ENCODE measurements at regions not wholly inside any gene's neighbourhood (a gene's known extent, or its start where the extent isn't known, plus 50 kb on each side); places are given as distances from the start of the nearest gene placed in this dataset.

DNA sequence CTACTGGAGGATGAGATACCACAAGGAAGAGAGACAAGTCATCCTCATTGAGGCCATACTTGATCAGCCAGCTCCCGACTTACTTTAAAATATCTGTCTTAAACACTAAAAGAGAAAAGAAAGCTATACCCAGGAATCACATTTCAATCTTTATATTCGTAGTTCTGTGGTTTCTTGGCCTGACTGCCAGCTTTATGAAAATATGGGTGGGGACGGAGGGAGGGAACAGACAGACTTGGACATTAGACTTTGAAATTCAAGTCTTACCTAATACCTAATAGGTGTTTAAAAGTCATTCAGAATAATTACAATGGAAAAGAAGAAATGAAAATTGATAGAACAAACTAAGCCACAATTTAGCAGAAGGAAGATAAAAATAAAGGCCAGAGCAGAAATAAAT, 604.8 kb upstream of the RORB start:
- Histone ChIP-seq H3K27me3 (no peaks in the 10 kb centered on the region), H3K9me3 (peaks cover 0 to 5% (median 0%) of the 10 kb centered on the region in 12 donors), H3K27ac (no peak overlapping the region), H3K4me3 (no peak overlapping the region), H3K4me1 (no peaks in the 10 kb centered on the region), H3K36me3 (no peaks in the 10 kb centered on the region)
- WGBS, 4 donors: 71 to 78% (median 76%) methylated on average over 3 of the region's 3 CpGs
- intact Hi-C loops (cut with DNase I): no loop called here
- no peak for ATAC-seq
- DNase-seq: no peak
- TF ChIP-seq POLR2A (IDR thresholded peaks at IDR 0.05): no peak
- TF ChIP-seq, protein P1, sequence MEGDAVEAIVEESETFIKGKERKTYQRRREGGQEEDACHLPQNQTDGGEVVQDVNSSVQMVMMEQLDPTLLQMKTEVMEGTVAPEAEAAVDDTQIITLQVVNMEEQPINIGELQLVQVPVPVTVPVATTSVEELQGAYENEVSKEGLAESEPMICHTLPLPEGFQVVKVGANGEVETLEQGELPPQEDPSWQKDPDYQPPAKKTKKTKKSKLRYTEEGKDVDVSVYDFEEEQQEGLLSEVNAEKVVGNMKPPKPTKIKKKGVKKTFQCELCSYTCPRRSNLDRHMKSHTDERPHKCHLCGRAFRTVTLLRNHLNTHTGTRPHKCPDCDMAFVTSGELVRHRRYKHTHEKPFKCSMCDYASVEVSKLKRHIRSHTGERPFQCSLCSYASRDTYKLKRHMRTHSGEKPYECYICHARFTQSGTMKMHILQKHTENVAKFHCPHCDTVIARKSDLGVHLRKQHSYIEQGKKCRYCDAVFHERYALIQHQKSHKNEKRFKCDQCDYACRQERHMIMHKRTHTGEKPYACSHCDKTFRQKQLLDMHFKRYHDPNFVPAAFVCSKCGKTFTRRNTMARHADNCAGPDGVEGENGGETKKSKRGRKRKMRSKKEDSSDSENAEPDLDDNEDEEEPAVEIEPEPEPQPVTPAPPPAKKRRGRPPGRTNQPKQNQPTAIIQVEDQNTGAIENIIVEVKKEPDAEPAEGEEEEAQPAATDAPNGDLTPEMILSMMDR (IDR thresholded peaks at IDR 0.05): no peak

DNA sequence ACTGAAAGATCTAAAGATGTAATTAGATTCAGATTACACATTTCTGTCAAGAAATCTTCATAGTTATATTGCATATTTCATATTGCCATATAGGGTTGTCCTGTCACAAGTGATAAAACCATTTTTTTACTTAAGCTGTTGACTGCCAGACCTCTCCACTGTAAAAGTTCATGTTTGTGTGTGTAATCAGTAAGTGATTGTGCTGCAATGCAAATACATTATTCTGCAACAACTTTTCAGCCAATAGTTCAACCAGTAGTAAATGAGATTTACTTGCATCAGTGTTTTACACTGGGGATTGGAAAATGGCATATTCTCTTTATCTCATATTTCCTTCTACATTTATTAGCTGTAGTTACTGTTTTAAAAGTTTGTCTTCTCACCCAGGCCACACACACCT, 603.9 kb upstream of the RORB start:
- Histone ChIP-seq H3K4me3 (no peak overlapping the region), H3K27me3 (no peaks in the 10 kb centered on the region), H3K27ac (no peak overlapping the region), H3K9me3 (peaks cover 0 to 5% (median 0%) of the 10 kb centered on the region in 12 donors), H3K4me1 (no peaks in the 10 kb centered on the region), H3K36me3 (no peaks in the 10 kb centered on the region)
- TF ChIP-seq, protein P1 (IDR thresholded peaks at IDR 0.05): no peak
- no peak for TF ChIP-seq POLR2A (IDR thresholded peaks at IDR 0.05)
- ATAC-seq (no peak), DNase-seq (no peak)
- intact Hi-C loops (cut with DNase I): no loop called here

DNA sequence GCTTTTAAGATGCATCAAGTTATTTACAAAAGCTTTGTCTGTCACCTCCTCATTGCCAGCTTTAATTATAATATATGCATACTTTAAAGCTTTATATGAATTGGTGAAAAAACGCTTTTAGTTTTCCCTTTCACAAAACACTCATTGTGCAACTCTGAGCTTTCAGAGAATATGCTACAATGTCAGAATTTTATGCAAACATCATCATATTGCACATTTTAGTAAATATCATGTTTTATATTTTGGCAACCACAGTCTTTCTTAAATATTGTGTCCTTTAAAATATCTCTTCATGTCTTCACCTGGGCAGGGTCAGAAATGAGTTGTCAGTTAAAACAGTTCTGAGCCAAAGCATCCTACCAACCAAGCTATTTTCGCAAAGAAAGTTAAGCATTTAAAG, 601.1 kb upstream of the RORB start:
- WGBS, 4 donors: 74 to 84% (median 77%) methylated on average over 2 of the region's 2 CpGs
- intact Hi-C loops (cut with DNase I): no loop called here
- Histone ChIP-seq H3K4me1 (no peaks in the 10 kb centered on the region), H3K27ac (no peak overlapping the region), H3K36me3 (no peaks in the 10 kb centered on the region), H3K4me3 (no peak overlapping the region), H3K9me3 (peaks cover 0 to 7% (median 0%) of the 10 kb centered on the region in 12 donors), H3K27me3 (no peaks in the 10 kb centered on the region)
- no peak for TF ChIP-seq POLR2A (IDR thresholded peaks at IDR 0.05)
- TF ChIP-seq, protein P1 (IDR thresholded peaks at IDR 0.05): no peak
- no peak for DNase-seq
- no peak for ATAC-seq

DNA sequence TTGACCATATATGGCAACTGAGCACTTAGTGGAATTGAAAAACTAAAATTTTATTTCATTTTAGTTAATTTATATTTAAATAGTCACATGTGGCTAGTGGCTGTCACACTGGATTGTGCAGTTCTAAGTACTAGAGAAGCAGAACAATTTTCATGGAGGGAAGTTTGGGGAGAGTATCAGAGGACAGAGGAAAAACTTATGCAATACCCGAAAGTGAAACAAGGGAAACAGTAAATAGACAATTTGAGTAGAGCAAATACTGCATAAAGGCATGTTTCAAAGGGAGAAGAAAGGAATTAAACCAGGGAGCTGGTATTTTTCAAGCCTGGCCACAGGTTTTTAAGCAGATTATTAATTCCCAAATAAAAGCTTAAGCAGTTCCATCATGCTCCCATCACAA, 590.5 kb upstream of the RORB start:
- H3K27me3 ChIP-seq: no peaks in the 10 kb centered on the region
- ATAC-seq (no peak), DNase-seq (no peak)
- no peaks in the 10 kb centered on the region for H3K4me1 ChIP-seq
- no peak overlapping the region for H3K27ac ChIP-seq
- no peak overlapping the region for H3K4me3 ChIP-seq
- TF ChIP-seq, protein P1 (IDR thresholded peaks at IDR 0.05): no peak
- TF ChIP-seq POLR2A (IDR thresholded peaks at IDR 0.05): no peak
- intact Hi-C loops (cut with DNase I): no loop called here
- no peaks in the 10 kb centered on the region for H3K36me3 ChIP-seq
- 61 to 73% (median 65%) methylated on average over 1 of the region's 1 CpG for WGBS, 4 donors
- no peaks in the 10 kb centered on the region for H3K9me3 ChIP-seq

All from heart left ventricle (tissue), 16 donors.